Endodermal cell (in vitro differentiated cells): ENCODE measurements at regions not wholly inside any gene's neighbourhood (a gene's known extent, or its start where the extent isn't known, plus 50 kb on each side); places are given as distances from the start of the nearest gene placed in this dataset.

ENCODE experiments used
- DNase-seq: peaks from one replicate; pipeline ENCODE4 v3.0.0-alpha.2; 2017
- H3K27ac ChIP-seq: 2 replicates; pipeline ENCODE4 v1.5.1; 2013; ENCODE audit warnings: mild to moderate bottlenecking, low read depth, low read length, moderate library complexity
- H3K27me3 ChIP-seq: 2 replicates; pipeline ENCODE4 v1.6.1; 2013; ENCODE audit warnings: mild to moderate bottlenecking, low read length, moderate library complexity; ENCODE audit not compliant: insufficient read depth, control insufficient read depth, poor library complexity, severe bottlenecking
- H3K36me3 ChIP-seq: 2 replicates; pipeline ENCODE4 v1.7.0; 2013; ENCODE audit warnings: mild to moderate bottlenecking, low read length, moderate library complexity; ENCODE audit not compliant: control insufficient read depth, insufficient read depth
- H3K4me1 ChIP-seq: one replicate; pipeline ENCODE4 v1.7.0; 2013; ENCODE audit warnings: low read length; ENCODE audit not compliant: control insufficient read depth, insufficient read depth
- H3K4me3 ChIP-seq: 2 replicates; pipeline ENCODE4 v1.5.1; 2013; ENCODE audit warnings: mild to moderate bottlenecking, low read length, moderate library complexity
- H3K9ac ChIP-seq: 2 replicates; pipeline ENCODE4 v1.6.1; 2013; ENCODE audit warnings: mild to moderate bottlenecking, low read length, moderate library complexity; ENCODE audit not compliant: poor library complexity, severe bottlenecking; ENCODE audit errors: extremely low read depth
- H3K9me3 ChIP-seq: 2 replicates; pipeline ENCODE4 v1.6.1; 2013; ENCODE audit warnings: mild to moderate bottlenecking, low read length, moderate library complexity; ENCODE audit not compliant: control insufficient read depth
- H3K27ac Mint-ChIP-seq: 2 replicates; pipeline ENCODE4 v1.8.0; 2020; ENCODE audit warnings: mixed read lengths
- H3K27me3 Mint-ChIP-seq: 2 replicates; pipeline ENCODE4 v1.8.0; 2021; ENCODE audit warnings: mild to moderate bottlenecking, mixed read lengths; ENCODE audit not compliant: insufficient read depth
- H3K36me3 Mint-ChIP-seq: 2 replicates; pipeline ENCODE4 v1.8.0; 2020; ENCODE audit warnings: low read depth, mixed read lengths
- H3K4me1 Mint-ChIP-seq: 2 replicates; pipeline ENCODE4 v1.8.0; 2020; ENCODE audit warnings: mixed read lengths
- H3K4me3 Mint-ChIP-seq: 2 replicates; pipeline ENCODE4 v1.8.0; 2020; ENCODE audit warnings: mild to moderate bottlenecking, moderate library complexity, mixed read lengths
- H3K9me3 Mint-ChIP-seq: 2 replicates; pipeline ENCODE4 v1.8.0; 2020; ENCODE audit warnings: mild to moderate bottlenecking, mixed read lengths
- CTCF ChIP-seq: fragments of 200-600 bp; sonication (generic); conservative IDR thresholded peaks from 2 replicates; pipeline ENCODE4 v1.5.0; 2021; ENCODE audit warnings: antibody characterized with exemption, mild to moderate bottlenecking
- WGBS, 2 experiments: methylation state at CpG; one replicate each; pipeline versions ENCODE4 v1.1.5 to v1.1.7; 2013; ENCODE audit warnings: missing lambda C conversion rate in 2 of 2, mixed read lengths in 1 of 2; ENCODE audit not compliant: insufficient coverage in 1 of 2, insufficient read length in 1 of 2; 5-methylcytosine and 5-hydroxymethylcytosine counted together

- no peaks in the 10 kb centered on the region for H3K9me3 Mint-ChIP-seq
- no peak for TF ChIP-seq CTCF
Measured at GRCh38 chr3:162534431-162534830, 1037.8 kb downstream of the OTOL1 start.

DNA sequence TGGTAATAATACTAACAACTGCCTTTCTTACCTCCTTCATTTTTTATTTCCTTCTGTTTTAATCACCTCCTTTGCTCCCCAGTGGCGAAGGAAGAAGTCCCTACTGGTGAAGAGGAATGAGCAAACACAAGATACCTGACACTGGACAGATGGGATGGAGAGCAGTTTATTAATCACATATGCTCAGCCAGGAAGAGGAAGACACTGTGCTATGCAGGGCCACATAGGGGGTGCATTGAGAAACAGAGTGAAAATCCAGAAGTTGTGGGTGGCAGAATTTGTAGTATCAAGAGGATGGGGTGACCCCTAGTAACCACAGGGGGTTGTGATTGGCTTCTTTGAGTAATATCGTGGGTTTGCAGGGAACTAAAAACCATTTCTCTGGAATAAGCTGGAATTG, 1041.9 kb downstream of the OTOL1 start:
- Mint-ChIP-seq H3K27me3 (no peaks in the 10 kb centered on the region), H3K4me1 (no peaks in the 10 kb centered on the region), H3K27ac (no peak overlapping the region), H3K4me3 (no peak overlapping the region), H3K9me3 (no peaks in the 10 kb centered on the region), H3K36me3 (no peaks in the 10 kb centered on the region)
- no peaks in the 10 kb centered on the region for H3K27me3 ChIP-seq
- no peaks in the 10 kb centered on the region for H3K9me3 ChIP-seq
- no peak overlapping the region for H3K4me3 ChIP-seq
- H3K4me1 ChIP-seq, result no peaks in the 10 kb centered on the region
- DNase-seq, result no peak
- H3K36me3 ChIP-seq, result no peaks in the 10 kb centered on the region
- H3K9ac ChIP-seq, result no peak overlapping the region
- WGBS, 2 experiments, result 83% methylated on average over 2 of the region's 2 CpGs; no CpG with 5 or more reads in 1 of the 2 experiments
- H3K27ac ChIP-seq, result no peak overlapping the region
- no peak for TF ChIP-seq CTCF

More at GRCh38 chr3:162534431-162534830, 1037.8 kb downstream of the OTOL1 start:
- Histone ChIP-seq H3K27me3 (no peaks in the 10 kb centered on the region), H3K4me1 (no peaks in the 10 kb centered on the region), H3K4me3 (no peak overlapping the region), H3K9me3 (no peaks in the 10 kb centered on the region), H3K27ac (no peak overlapping the region), H3K9ac (no peak overlapping the region), H3K36me3 (no peaks in the 10 kb centered on the region)
- no peak for DNase-seq
- Mint-ChIP-seq H3K4me3 (no peak overlapping the region), H3K27me3 (no peaks in the 10 kb centered on the region), H3K4me1 (no peaks in the 10 kb centered on the region), H3K27ac (no peak overlapping the region), H3K36me3 (no peaks in the 10 kb centered on the region)
- 90 to 91% methylated on average over 2 of the region's 2 CpGs for WGBS, 2 experiments

DNA sequence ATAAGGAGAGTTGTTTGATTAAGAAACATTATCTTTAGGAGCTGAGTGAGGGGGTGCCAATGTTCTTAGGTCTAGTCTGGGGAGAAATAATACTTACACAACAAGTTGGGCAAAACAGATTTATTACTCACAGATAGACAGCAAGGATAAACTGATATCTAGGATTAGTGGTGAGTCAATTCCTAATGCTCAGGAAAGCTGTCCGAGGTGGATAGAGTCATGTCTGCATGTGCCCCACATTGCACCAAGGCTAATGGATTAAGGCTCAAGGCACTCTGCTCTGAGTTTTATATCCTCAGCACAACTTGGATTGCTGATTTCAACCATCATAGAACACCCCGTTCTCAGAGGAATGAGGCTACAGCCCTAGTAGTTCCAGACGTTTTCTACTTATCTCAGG, 1042.3 kb downstream of the OTOL1 start:
- Mint-ChIP-seq H3K27ac (no peak overlapping the region), H3K36me3 (no peaks in the 10 kb centered on the region), H3K9me3 (no peaks in the 10 kb centered on the region), H3K4me1 (no peaks in the 10 kb centered on the region), H3K27me3 (no peaks in the 10 kb centered on the region), H3K4me3 (no peak overlapping the region)
- H3K9ac ChIP-seq, result no peak overlapping the region
- WGBS, 2 experiments, result 82 to 96% methylated on average over 3 of the region's 3 CpGs
- no peak for DNase-seq
- H3K27ac ChIP-seq, result no peak overlapping the region
- H3K4me3 ChIP-seq, result no peak overlapping the region
- no peaks in the 10 kb centered on the region for H3K9me3 ChIP-seq
- no peak for TF ChIP-seq CTCF
- H3K36me3 ChIP-seq, result no peaks in the 10 kb centered on the region
- no peaks in the 10 kb centered on the region for H3K4me1 ChIP-seq
- H3K27me3 ChIP-seq, result no peaks in the 10 kb centered on the region
